Tongue (tissue), 1 donor: ENCODE measurements at regions not wholly inside any gene's neighbourhood (a gene's known extent, or its start where the extent isn't known, plus 50 kb on each side); places are given as distances from the start of the nearest gene placed in this dataset.
"Not testable (repeated sequence)": the region's sequence is repeated elsewhere in the genome, so short reads cannot be mapped to it uniquely, and the experiment has no call there.

Experiments used
- DNase-seq: peaks from one replicate; pipeline ENCODE4 v3.0.0-alpha.2; 2015

DNA sequence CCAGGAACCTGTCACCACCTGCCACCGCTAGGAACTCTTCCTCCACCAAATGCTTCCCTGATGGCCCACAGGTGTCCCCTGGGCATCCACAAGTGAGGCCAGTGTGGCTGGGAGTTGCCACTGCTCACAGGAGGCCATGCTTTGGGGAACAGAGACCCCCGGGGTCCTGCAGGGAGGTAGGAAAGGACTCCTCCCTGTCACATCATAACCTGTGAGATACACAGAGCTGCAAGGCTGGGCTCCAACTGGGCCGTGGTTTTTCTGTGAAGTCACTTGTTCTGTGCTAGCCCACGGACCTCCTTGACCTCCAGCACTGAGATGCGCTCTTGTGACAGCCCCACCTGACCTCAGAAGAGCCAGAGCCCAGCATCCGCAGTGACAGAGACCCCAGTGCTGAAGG is 311.2 kb downstream of the C16orf95 start:
- DNase-seq, result no peak

DNA sequence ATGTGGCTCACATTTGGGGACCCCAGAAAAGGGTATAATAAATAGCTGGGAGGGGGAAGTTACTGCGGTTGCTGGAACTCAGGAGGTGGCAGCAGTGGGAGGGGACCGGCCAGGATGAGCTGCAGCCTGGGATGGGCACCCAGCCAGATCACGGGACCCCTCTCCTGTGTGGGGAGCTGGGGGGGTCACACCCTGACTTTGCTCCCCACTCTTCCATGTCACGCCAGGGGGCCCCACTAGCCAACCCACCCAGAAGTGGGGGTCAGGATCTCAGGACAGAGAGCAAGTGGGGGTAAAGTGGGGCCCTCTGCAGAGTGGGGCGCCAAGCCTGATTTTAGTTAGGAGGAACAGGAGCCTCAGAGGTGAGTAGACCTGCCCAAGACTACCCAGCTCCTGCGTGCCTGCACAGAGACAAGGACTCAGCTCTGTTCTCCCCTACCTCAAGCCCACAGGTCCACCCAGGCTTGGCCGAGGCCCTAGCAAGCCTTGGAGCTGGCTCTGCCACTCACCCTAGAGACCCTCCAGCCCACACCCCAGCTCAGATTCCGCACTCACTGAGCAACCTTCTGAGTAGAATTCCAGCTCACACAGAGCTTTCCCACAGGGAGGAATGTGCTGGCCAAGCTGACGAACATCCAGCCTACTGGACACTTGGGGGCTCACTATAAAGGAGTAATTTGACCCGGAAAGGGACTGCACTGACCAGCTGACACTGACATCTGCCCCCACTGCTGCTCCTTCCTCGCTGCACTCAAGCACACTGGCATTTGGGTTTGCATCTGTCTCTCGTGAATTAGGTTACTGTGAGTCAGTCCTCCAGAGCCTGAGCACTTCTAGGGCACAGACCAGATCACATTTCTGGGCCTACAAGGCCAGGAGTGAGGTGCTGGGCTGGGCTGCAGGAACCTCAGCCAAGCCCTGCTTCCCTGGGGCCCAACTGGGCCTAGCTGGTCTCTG is 310.1 kb downstream of the C16orf95 start:
- DNase-seq, result no peak

DNA sequence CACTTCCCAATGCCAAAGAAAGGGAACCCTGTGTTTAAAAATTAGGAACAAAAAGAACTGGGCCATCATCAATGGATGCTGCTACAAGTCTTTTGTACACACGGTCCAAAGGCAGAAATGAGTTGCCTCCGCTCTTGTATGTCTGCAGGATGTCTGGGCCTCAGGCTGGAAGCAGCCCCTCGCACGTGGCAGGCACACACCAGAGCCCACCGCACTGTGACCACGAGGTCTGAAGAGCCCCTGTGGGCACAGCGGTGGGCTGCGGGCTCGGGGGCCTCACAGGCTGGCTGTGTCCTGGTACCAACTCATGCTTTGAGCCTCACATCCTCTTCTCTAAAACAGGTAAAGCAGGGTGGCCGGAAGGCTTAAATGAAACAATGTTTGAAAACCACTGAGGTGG is 309.3 kb downstream of the C16orf95 start:
- DNase-seq, result no peak

DNA sequence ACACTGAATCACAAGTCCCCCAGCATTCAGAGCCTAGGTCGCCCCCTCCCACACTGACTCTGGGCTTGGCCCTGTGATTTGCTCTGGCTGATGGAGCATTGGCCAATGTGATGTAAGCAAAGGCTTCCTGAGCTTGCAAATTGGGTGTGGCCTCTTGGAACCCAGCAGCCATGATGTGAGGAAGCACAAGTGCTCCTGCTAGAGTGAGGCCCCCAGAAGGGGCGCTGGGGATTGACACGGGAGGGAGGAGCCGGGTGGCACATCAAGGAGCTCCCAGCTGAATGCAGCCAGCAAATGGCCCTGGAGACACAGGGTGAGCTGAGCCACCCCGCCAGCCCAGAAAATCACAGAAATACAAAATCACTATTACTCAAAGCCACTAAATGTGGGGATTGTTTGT is 308.5 kb downstream of the C16orf95 start:
- no peak for DNase-seq

DNA sequence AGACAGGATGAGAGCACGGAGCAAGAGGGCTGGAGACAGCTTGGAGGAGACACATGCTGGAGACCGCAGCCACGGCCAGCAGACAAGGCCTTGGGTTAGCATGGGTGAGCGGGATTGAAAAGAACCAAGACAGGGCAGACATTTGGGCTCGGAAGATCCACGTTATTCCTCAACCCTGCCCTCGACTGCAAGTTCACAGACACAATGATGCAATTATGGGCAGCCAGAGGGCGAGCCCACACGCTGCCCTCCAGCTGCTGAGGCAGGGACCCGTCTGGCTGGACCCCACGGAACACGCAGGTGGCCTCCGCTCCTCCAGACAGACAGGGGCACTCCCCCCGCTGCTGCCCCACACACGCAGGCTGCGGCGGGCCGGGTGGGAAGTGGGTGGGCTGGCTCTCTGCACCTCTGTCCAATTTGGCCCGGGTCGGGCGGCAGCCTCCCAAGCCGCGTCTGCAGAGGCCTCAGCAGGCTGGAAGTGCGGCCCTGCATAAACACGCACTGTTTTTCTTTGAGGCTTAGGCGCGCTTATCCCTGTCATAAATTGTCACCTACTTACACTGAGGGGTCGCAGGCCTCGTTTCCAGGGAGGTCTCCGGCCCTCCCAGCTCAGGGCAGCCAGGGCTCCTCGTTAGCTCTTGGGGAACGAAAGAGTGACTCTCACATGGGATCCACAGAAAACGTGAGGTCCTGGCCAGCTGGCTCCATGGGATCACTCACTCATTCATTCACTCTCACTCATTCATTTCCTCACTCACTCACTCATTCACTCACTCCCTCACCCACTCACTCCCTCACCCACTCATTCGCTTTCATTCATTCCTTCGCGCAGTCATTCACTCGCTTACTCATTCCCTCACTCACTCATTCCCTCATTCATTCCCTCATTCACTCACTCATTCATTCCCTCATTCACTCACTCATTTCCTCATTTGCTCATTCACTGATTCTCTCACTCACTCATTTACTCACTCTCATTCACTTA is 303.9 kb downstream of the C16orf95 start:
- DNase-seq, result peak; percentile 24

DNA sequence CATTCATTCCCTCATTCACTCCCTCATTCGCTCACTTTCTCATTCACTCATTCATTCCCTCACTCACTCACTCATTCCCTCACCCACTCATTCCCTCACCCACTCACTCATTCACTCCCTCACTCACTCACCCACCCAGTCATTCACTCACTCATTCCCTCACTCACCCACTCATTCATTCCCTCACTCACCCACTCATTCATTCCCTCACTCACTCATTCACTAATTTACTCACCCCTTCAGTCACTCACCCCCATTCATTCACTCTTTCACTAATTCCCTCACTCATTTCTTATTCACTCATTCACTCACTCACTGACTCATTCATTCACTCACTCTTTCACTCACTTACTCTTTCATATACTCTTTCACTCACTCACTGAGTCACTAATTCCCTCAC is 303.1 kb downstream of the C16orf95 start:
- no peak for DNase-seq

DNA sequence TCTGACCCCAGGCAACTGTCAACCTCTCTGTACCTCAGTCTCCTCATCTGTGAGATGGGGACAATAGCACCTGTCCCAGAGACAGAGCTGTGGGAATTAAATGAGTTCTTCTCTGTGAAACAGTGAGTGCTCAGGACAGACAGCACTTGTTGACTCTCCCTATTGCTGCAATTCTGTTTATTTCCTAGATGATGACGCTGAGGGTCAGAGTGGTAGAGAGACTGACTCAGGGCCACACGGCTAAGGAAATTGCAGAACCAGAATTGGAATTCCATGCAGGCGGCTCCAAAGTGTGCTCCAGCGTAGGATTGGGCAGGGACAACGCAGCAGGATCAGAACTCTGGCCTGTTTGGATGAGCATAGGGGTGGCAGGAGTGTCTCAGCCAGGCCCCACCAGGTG is 302.2 kb downstream of the C16orf95 start:
- no peak for DNase-seq

DNA sequence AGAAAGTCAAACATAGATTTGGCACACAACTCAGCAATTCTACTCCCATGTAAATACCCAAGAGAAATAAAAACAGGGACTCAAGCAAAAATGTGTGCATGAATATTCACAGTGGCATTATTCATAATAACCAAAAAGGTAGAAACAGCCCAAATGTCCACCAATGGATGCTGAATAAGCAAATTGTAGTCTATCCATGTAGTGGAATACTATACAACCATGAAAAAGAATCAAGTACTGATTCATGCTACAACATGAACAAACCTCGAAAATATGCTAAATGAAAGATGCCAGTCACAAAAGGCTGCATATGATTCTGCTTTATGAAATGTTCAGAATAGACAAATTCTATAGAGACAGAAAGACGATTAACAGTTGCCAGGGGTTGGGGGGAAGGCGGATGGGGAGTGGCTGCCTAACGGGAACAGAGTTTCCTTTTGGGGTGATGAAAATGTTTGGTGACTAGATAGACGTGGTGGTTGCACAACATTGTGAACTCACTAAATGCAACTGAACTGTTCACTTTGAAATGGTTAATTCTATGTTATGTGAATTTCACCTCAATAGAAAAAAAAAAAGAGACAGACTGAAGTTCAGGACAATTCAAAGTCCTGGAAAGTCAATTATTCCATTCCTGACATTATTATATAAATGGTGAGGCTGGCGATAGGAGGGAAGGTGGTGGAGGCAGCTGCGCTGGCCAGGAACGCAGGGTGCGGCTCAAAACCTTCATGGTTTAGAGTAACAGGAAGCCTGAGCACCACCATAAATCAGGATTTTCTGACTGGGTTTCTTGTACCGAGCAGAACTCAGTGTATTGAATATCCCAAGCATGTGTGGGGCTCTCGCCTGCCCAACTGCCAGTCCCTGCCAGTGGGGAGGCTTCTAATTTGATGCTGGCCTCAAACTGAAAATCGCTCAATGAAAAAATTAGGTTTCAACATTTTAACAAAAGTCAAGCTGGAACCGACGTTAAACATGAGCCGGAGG is 300.9 kb downstream of the C16orf95 start:
- DNase-seq, result no peak

DNA sequence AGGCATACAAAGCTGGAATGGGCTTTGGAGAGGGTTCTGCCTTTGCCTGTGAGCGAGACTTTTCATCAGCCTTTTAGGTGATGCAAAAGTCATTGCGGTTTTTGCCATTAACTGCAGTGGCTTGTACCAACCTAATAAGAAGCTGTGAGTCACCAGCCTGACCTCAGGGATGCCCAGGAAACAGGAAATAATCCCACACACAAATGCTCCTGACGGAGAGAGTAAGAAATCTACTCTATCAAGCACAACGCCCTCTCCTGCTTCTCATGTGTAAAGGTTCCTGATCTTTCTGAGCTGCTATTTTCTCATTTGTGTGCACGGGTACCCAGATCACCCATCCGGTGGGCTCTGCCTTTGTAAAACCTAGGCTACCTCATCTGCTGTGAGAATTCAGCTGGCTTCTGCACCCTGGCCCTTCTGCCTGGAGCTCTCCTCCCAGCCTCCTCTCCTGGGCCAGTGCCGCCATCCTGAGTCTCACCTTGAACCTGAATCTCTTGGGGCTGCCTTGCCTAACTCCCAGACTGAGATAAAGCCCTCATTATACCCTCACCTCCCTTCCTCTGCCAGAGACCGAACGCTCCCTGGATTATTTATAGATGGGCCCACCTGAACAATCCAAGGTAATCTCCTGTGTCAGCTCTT is 299.7 kb downstream of the C16orf95 start:
- no peak for DNase-seq

DNA sequence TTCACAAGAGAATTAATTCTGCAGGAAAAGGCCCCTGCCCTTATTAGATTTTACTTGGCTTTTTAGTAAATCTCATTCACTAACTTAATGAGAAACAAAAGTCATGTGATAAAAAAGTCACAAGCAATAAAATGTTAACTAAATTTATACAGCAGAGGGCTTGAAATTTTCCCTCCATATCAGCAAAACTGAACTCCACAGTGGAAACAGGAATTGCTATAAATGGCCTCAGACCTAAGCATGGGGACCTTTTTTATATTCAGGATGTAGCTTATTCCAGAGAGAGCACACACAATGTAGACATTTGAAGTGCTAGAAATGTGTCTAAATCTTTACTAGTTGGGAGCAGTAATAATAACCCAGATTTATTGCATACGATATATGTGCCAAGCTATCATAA is 291.5 kb downstream of the C16orf95 start:
- DNase-seq, result no peak

DNA sequence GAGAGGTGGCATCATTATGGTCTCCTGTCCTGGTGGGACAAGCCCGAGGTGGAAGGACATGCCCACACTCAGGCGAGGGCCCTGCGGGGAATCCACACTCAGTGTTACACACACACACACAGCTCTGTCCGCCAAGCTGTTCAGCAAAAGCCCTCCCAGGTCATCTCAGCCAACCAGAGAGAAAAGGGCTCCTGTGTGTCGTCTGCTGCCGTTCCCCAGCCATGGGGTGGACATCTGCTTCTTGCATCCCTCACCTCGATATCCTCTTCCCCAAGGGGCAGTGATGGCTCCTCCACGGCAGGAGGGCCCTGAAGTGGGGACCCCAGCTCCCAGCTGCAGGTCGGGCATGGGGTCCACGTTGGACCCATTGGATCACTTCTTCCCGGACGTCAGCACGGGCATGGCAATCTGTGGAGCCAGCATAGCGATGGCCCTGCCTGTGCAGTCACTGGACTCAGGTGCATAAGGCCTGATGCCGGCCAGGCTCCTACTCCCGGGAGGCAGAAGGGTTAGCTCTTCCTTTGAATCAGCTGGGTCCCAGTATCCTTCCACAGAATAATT is 290.1 kb downstream of the C16orf95 start:
- DNase-seq, result no peak

DNA sequence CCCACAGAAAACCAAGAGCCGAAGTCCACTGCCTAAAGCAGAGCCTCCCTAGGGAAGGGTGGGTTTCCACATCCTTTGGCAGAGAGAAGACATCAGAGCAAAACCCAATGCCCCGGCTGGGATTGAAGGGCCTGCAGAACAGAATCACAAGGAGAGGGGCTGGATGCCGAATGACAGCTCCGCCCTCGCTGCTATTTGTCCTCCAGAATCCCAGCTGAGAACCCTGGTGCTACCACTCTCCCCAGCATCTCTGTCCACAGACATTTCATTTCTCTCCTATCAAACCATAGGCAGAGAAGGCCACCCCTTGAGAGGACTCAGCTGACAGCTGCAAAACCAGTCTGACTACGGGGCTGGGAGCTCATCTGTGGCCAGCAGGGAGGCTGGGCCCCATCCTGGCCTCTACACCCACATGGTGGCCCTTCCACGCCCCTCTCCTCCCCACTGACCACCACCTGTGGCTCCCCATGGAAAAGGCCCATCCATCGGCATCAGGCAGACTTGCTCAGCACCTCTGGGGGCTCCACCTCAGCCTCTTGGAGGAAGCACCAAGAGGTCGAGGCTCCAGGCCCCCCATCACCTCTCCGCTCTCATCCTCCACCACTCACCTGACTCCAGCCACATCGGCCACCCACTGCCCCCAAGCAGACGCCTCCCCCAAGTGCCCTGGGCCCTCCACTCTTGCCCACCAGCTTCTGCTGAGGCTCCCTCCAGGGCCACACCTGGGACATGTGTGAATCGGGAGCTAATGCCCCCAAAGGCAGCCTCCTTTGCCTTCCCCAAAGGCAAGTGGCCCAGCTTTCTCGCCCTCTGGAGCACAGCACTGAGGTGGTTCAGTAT is 288.5 kb downstream of the C16orf95 start:
- DNase-seq, result no peak

DNA sequence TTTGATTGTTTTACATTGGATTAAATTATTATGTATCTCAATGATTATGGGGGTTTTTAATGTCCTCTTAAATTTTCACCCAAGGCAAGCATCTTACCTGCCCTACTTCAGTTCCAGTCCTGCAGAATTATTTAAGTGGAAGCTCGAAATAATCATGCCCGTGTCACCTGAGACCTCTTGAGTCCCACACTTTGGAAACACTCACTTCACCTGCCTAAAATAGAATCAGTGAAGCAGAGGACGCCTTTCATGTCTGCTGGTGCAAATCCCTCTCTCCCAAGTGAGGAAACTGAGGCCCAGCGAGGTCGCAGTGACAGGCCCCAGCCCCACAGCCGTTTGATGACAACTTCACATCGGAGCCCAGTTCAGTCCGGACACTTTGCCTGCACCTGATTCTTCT is 284.6 kb downstream of the C16orf95 start:
- DNase-seq, result no peak

DNA sequence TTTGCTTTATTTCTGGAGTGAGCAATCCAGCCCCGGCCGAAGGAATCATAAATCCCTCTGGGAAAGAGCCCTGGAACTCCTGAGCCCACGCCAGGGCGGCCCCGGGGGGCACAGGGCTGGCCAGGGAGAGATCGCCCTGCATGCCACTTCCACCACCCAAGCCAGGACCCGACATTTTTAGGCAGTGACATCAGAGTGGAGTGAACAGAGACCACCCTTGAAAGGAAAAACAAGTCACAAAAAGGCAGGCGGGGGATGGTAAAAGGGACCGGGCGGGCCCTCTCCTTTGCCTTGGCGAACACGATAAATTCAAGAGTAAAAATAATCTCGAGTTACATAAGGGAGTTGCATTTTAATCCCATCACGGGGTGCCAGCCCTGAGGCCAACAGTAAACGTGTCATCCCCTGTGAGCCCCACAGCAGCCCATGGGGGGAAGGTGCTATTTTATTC is 284.1 kb downstream of the C16orf95 start:
- DNase-seq, result no peak

DNA sequence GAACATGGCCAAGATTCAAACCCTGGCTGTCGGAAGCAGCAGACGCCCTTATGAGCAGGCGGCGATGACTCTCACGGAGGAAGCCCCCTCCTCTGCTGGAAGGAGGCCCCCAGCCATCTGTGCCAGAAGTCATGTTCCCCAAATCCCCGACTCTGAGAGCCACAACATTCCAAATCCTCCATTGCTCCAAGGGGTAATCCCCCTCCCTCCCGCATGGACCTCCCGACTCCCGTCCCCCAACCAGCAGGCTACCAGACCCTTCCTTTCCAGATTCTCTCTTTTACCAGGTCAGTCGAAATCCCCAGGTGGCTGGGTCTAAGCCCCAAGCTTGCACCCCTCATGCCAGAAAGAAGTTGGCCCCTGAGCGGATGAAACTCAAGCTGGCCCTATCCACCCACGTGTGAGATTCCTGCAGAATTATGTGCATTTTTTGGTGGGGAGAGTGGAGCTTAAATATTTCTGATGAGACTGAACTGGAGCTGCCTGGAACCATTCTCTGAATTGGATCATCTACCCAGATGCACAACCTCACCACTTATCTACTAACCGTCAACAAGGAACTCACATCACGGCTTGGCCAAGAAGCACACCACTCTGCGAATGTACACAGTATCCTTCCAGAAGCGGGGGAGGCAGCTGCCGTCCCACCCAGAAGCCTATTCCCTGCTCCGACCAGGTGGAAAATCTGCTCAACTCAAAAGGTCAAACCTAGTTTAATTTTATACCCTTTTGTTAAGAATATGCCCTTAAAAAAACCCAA is 283.5 kb downstream of the C16orf95 start:
- DNase-seq, result peak; percentile 39

DNA sequence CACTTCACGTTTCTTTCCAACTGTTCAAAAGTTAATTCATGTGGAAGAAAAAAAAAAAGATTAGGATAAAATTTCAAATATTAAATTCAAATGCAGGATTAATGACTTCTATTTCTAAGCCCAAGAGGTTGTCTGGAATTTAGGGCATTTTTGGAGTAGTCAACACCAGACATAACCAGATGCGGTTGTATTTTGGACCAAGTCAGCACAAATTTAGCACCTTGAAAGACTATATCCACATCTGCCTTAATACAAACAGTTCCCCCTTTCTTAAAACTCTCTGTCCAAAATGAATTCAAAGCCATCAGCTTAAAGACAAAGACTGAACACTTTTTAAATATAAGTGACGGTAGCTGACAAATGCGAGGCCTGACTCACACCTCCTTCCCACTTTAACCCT is 282.9 kb downstream of the C16orf95 start:
- no peak for DNase-seq

DNA sequence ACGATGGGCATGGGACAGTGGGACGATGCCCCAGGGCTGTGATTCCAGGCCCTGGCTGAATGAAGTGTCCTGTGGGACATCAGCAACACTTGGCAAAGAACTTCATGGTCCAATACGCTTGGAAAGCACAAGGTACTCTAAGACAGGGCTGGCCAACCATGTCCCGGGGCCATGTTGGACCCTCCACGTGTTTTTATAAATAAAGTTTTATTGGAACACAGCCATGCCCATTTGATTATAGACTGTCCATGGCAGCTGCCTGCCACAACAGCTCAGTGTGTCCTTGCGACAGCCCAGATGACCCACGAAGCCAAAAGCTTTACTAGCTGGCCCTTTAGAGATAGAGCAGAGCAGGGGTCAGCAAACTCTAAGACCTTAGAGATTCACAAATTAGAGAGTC is 282.1 kb downstream of the C16orf95 start:
- DNase-seq, result no peak

DNA sequence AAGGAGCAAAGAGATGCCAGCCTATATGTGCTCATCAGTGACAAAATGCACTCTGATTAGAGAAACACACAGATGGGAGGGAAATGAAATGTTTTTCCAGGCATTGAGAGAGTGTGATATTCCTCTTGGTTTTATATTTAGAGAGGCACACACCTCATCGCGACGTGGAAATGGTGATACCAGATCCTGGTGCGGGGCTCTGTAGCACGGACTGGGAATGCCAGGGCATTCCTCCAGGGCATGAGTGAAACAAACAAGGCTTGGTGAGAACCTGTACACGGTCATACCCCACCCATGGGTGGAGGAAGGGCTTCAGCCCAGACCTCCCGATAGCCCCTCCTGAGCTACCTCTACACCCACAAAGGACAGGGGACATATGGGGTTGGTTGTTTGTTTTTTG is 280.2 kb downstream of the C16orf95 start:
- no peak for DNase-seq

DNA sequence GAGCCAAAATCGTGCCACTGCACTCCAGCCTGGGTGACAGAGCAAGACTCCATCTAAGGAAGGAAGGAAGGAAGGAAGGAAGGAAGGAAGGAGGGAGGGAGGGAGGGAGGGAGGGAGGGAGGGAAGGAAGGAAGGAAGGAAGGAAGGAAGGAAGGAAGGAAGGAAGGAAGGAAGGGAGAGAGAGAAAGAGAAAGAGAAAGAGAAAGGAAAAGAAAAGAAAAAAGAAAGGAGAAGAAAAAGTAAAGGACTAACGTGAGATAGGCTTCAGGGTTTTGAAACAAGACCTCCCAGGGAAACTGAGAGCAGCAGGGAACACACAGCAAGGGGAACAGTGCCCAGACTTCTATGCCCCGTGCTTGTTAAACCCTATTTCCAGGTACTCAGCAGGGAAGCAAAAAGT is 278.7 kb downstream of the C16orf95 start:
- not testable (repeated sequence) for DNase-seq
